ENCODE measurements at regions not wholly inside any gene's neighbourhood (a gene's known extent, or its start where the extent isn't known, plus 50 kb on each side); places are given as distances from the start of the nearest gene placed in this dataset.
"Not testable (repeated sequence)": the region's sequence is repeated elsewhere in the genome, so short reads cannot be mapped to it uniquely, and the experiment has no call there.

GRCh38 chr13:58706421-58706820, 1074.9 kb downstream of the PCDH17 start:
- no peaks in the 10 kb centered on the region for H3K27me3 ChIP-seq

GRCh38 chr13:58712191-58712590, 1080.6 kb downstream of the PCDH17 start:
- H3K9me3 ChIP-seq, result peaks cover 0 to 7% (median 0%) of the 10 kb centered on the region in 12 donors
- DNase-seq, result no peak
- no peak for ATAC-seq
- no peaks in the 10 kb centered on the region for H3K36me3 ChIP-seq
- H3K4me1 ChIP-seq, result no peaks in the 10 kb centered on the region
- intact Hi-C loops (cut with DNase I), result no loop called here
- H3K27ac ChIP-seq, result no peak overlapping the region
- WGBS, 4 donors, result 85 to 94% (median 91%) methylated on average over 8 of the region's 8 CpGs
- H3K27me3 ChIP-seq, result no peaks in the 10 kb centered on the region
- H3K4me3 ChIP-seq, result no peak overlapping the region
- TF ChIP-seq POLR2A (IDR thresholded peaks at IDR 0.05), result no peak
- TF ChIP-seq, protein P1, sequence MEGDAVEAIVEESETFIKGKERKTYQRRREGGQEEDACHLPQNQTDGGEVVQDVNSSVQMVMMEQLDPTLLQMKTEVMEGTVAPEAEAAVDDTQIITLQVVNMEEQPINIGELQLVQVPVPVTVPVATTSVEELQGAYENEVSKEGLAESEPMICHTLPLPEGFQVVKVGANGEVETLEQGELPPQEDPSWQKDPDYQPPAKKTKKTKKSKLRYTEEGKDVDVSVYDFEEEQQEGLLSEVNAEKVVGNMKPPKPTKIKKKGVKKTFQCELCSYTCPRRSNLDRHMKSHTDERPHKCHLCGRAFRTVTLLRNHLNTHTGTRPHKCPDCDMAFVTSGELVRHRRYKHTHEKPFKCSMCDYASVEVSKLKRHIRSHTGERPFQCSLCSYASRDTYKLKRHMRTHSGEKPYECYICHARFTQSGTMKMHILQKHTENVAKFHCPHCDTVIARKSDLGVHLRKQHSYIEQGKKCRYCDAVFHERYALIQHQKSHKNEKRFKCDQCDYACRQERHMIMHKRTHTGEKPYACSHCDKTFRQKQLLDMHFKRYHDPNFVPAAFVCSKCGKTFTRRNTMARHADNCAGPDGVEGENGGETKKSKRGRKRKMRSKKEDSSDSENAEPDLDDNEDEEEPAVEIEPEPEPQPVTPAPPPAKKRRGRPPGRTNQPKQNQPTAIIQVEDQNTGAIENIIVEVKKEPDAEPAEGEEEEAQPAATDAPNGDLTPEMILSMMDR (IDR thresholded peaks at IDR 0.05), result no peak

More at GRCh38 chr13:58706421-58706820, 1074.9 kb downstream of the PCDH17 start:
- H3K27ac ChIP-seq, result no peak overlapping the region
- no peak overlapping the region for H3K4me3 ChIP-seq
- H3K36me3 ChIP-seq, result no peaks in the 10 kb centered on the region
- DNase-seq (no peak), ATAC-seq (no peak)
- H3K9me3 ChIP-seq, result peaks cover 0 to 7% (median 0%) of the 10 kb centered on the region in 12 donors
- TF ChIP-seq POLR2A (IDR thresholded peaks at IDR 0.05), result no peak
- TF ChIP-seq, protein P1 (IDR thresholded peaks at IDR 0.05), result no peak
- WGBS, 4 donors, result 69 to 79% (median 77%) methylated on average over 2 of the region's 2 CpGs
- intact Hi-C loops (cut with DNase I), result no loop called here
- peaks cover 0 to 6% (median 0%) of the 10 kb centered on the region in 12 donors for H3K4me1 ChIP-seq

GRCh38 chr13:58714016-58714415, 1082.5 kb downstream of the PCDH17 start:
- intact Hi-C loops (cut with DNase I); H3K27ac ChIP-seq; DNase-seq; H3K9me3 ChIP-seq; H3K27me3 ChIP-seq; ATAC-seq; H3K4me1 ChIP-seq; H3K4me3 ChIP-seq; H3K36me3 ChIP-seq: not testable (repeated sequence)
- WGBS, 4 donors, result 95 to 98% (median 97%) methylated on average over 7 to 25 of the region's 25 CpGs

DNA sequence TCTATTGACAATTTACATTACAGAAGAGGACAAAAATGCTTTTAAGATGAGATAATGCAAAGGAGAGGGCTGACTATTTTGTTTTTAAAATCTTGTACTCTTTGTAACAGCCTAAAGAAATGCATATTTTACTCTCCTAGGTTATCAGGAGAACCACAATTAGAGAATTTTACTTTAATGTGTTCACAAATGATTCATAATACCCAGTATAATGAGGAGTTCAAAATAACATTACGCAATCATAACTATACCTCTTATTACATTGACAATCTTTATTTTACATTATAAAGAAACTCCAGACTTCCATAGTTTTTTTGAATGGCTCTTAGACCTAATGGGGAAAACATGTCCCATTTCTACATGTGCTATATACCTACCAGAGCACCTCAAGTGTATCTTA, 1089.7 kb downstream of the PCDH17 start:
- 95 to 100% (median 98%) methylated on average over 1 of the region's 1 CpG for WGBS, 4 donors
- intact Hi-C loops (cut with DNase I), result no loop called here
- no peak for DNase-seq

GRCh38 chr13:58728126-58728525, 1096.6 kb downstream of the PCDH17 start:
- intact Hi-C loops (cut with DNase I), result no loop called here
- 62 to 63% (median 63%) methylated on average over 3 of the region's 3 CpGs for WGBS, 4 donors
- Histone ChIP-seq H3K4me1 (no peaks in the 10 kb centered on the region), H3K27me3 (no peaks in the 10 kb centered on the region), H3K9me3 (no peaks in the 10 kb centered on the region), H3K4me3 (no peak overlapping the region), H3K27ac (no peak overlapping the region), H3K36me3 (no peaks in the 10 kb centered on the region)
- ATAC-seq (no peak), DNase-seq (no peak)
- TF ChIP-seq, protein P1 (IDR thresholded peaks at IDR 0.05), result no peak
- TF ChIP-seq POLR2A (IDR thresholded peaks at IDR 0.05), result no peak

More for the DNA sequence above, 1089.7 kb downstream of the PCDH17 start:
- ATAC-seq, result no peak
- H3K9me3 ChIP-seq, result no peaks in the 10 kb centered on the region
- H3K36me3 ChIP-seq, result no peaks in the 10 kb centered on the region
- H3K4me3 ChIP-seq, result no peak overlapping the region
- H3K27me3 ChIP-seq, result no peaks in the 10 kb centered on the region
- no peak overlapping the region for H3K27ac ChIP-seq
- TF ChIP-seq, protein P1 (IDR thresholded peaks at IDR 0.05), result no peak
- TF ChIP-seq POLR2A (IDR thresholded peaks at IDR 0.05), result no peak
- no peaks in the 10 kb centered on the region for H3K4me1 ChIP-seq

Measured in heart left ventricle (tissue), 16 donors.